NB4 (cell line): ENCODE measurements at regions not wholly inside any gene's neighbourhood (a gene's known extent, or its start where the extent isn't known, plus 50 kb on each side); places are given as distances from the start of the nearest gene placed in this dataset.

ENCODE experiments used
- CTCF ChIP-seq: IDR thresholded peaks from one replicate; pipeline ENCODE4 v1.5.1; 2012; ENCODE audit warnings: low read depth, low read length
- POLR2A ChIP-seq: IDR thresholded peaks from 2 replicates; pipeline ENCODE4 v1.6.1; 2011; ENCODE audit warnings: mild to moderate bottlenecking; ENCODE audit not compliant: insufficient read length; ENCODE audit errors: extremely low read depth

GRCh38 chr14:58978343-58978742 is 210.1 kb upstream of the DAAM1 start:
- no peak for TF ChIP-seq POLR2A
- no peak for TF ChIP-seq CTCF
